ENCODE measurements at regions not wholly inside any gene's neighbourhood (a gene's known extent, or its start where the extent isn't known, plus 50 kb on each side); places are given as distances from the start of the nearest gene placed in this dataset.

- intact Hi-C loops (cut with DNase I; ENCODE audit: low total_unique reads) (no loop called here), in situ Hi-C loops (cut with MboI; ENCODE audit: low pct_ligation_motif_present in 1 of 4, low pct_unique_long_range_greater_than_20kb in 1 of 4, low sequenced_read_pairs in 3 of 4) (loop anchor here in 2 of 4 donors (25.0 kb wide), 1 partner anchor 190 kb away; no protein-coding TSS in a partner anchor)
- no peaks in the 10 kb centered on the region for H3K36me3 ChIP-seq
- no peak overlapping the region for H3K4me3 ChIP-seq
- H3K9me3 ChIP-seq, result no peaks in the 10 kb centered on the region
- WGBS, 2 donors (ENCODE audit: low coverage in 1 of 2), result 83 to 92% methylated on average over 5 to 6 of the region's 6 CpGs
- TF ChIP-seq POLR2AphosphoS5 (IDR thresholded peaks at IDR 0.05), result no peak
- no peak for TF ChIP-seq POLR2A (IDR thresholded peaks at IDR 0.05)
- TF ChIP-seq EP300 (IDR thresholded peaks at IDR 0.05; ENCODE audit: low read depth), result no peak
- no peak for TF ChIP-seq CTCF (IDR thresholded peaks at IDR 0.05)
- H3K27ac ChIP-seq, result no peak overlapping the region
- H3K4me1 ChIP-seq, result peaks cover 0 to 12% (median 8%) of the 10 kb centered on the region in 4 donors
- H3K27me3 ChIP-seq, result no peaks in the 10 kb centered on the region
- DNase-seq, result no peak
Measured at GRCh38 chr1:204752688-204753040, 67.1 kb upstream of the LRRN2 start.

- Histone ChIP-seq H3K9me3 (no peaks in the 10 kb centered on the region), H3K27me3 (no peaks in the 10 kb centered on the region), H3K27ac (no peak overlapping the region), H3K4me1 (peaks cover 0 to 12% (median 8%) of the 10 kb centered on the region in 4 donors), H3K4me3 (no peak overlapping the region), H3K36me3 (no peaks in the 10 kb centered on the region)
- TF ChIP-seq POLR2AphosphoS5 (IDR thresholded peaks at IDR 0.05), result no peak
- TF ChIP-seq EP300 (IDR thresholded peaks at IDR 0.05; ENCODE audit: low read depth), result no peak
- TF ChIP-seq POLR2A (IDR thresholded peaks at IDR 0.05), result no peak
- TF ChIP-seq CTCF (IDR thresholded peaks at IDR 0.05), result no peak
- 78 to 100% methylated on average over 1 to 6 of the region's 6 CpGs for WGBS, 2 donors (ENCODE audit: low coverage in 1 of 2)
- DNase-seq, result no peak
- intact Hi-C loops (cut with DNase I; ENCODE audit: low total_unique reads), result loop anchor here (1.0 kb wide), 1 partner anchor 16 kb away; no protein-coding TSS in a partner anchor
- in situ Hi-C loops (cut with MboI; ENCODE audit: low pct_ligation_motif_present in 1 of 4, low pct_unique_long_range_greater_than_20kb in 1 of 4, low sequenced_read_pairs in 3 of 4), result loop anchor here in 2 of 4 donors (25.0 kb wide), 1 partner anchor 193 kb away; no protein-coding TSS in a partner anchor
Measured at GRCh38 chr1:204754821-204755220, 69.3 kb upstream of the LRRN2 start.

- no peak for DNase-seq
- Histone ChIP-seq H3K36me3 (no peaks in the 10 kb centered on the region), H3K27me3 (no peaks in the 10 kb centered on the region), H3K27ac (no peak overlapping the region), H3K9me3 (no peaks in the 10 kb centered on the region), H3K4me1 (peaks cover 0 to 10% (median 6%) of the 10 kb centered on the region in 4 donors), H3K4me3 (no peak overlapping the region)
- in situ Hi-C loops (cut with MboI; ENCODE audit: low pct_ligation_motif_present in 1 of 4, low pct_unique_long_range_greater_than_20kb in 1 of 4, low sequenced_read_pairs in 3 of 4), result loop anchor here in 2 of 4 donors (25.0 kb wide), 1 partner anchor 194 kb away; no protein-coding TSS in a partner anchor
- 80 to 99% methylated on average over 2 to 7 of the region's 7 CpGs for WGBS, 2 donors (ENCODE audit: low coverage in 1 of 2)
- no peak for TF ChIP-seq POLR2A (IDR thresholded peaks at IDR 0.05)
- TF ChIP-seq EP300 (IDR thresholded peaks at IDR 0.05; ENCODE audit: low read depth), result no peak
- intact Hi-C loops (cut with DNase I; ENCODE audit: low total_unique reads), result no loop called here
Measured at GRCh38 chr1:204756349-204756748, 70.8 kb upstream of the LRRN2 start.

GRCh38 chr1:204756811-204757210, 71.3 kb upstream of the LRRN2 start:
- no peak for TF ChIP-seq POLR2AphosphoS5 (IDR thresholded peaks at IDR 0.05)
- TF ChIP-seq POLR2A (IDR thresholded peaks at IDR 0.05), result no peak
- TF ChIP-seq EP300 (IDR thresholded peaks at IDR 0.05; ENCODE audit: low read depth), result no peak
- no peak for TF ChIP-seq CTCF (IDR thresholded peaks at IDR 0.05)
- intact Hi-C loops (cut with DNase I; ENCODE audit: low total_unique reads) (no loop called here), in situ Hi-C loops (cut with MboI; ENCODE audit: low pct_ligation_motif_present in 1 of 4, low pct_unique_long_range_greater_than_20kb in 1 of 4, low sequenced_read_pairs in 3 of 4) (loop anchor here in 2 of 4 donors (25.0 kb wide), 1 partner anchor 195 kb away; no protein-coding TSS in a partner anchor)
- Histone ChIP-seq H3K9me3 (no peaks in the 10 kb centered on the region), H3K4me1 (peaks cover 0 to 5% (median 1%) of the 10 kb centered on the region in 4 donors), H3K4me3 (no peak overlapping the region), H3K27ac (no peak overlapping the region), H3K27me3 (no peaks in the 10 kb centered on the region), H3K36me3 (no peaks in the 10 kb centered on the region)
- no peak for DNase-seq
- 14 to 56% methylated on average over 1 of the region's 1 CpG for WGBS, 2 donors (ENCODE audit: low coverage in 1 of 2)

GRCh38 chr1:204758601-204759000, 73.1 kb upstream of the LRRN2 start:
- no peak for DNase-seq
- TF ChIP-seq POLR2A (IDR thresholded peaks at IDR 0.05) (no peak), EP300 (IDR thresholded peaks at IDR 0.05; ENCODE audit: low read depth) (no peak), CTCF (IDR thresholded peaks at IDR 0.05) (no peak), POLR2AphosphoS5 (IDR thresholded peaks at IDR 0.05) (no peak)
- H3K9me3 ChIP-seq, result no peaks in the 10 kb centered on the region
- intact Hi-C loops (cut with DNase I; ENCODE audit: low total_unique reads), result no loop called here
- no peaks in the 10 kb centered on the region for H3K36me3 ChIP-seq
- no peak overlapping the region for H3K4me3 ChIP-seq
- in situ Hi-C loops (cut with MboI; ENCODE audit: low pct_ligation_motif_present in 1 of 4, low pct_unique_long_range_greater_than_20kb in 1 of 4, low sequenced_read_pairs in 3 of 4), result loop anchor here in 2 of 4 donors (25.0 kb wide), 1 partner anchor 196 kb away; no protein-coding TSS in a partner anchor
- peaks cover 0 to 4% (median 0%) of the 10 kb centered on the region in 4 donors for H3K4me1 ChIP-seq
- H3K27me3 ChIP-seq, result no peaks in the 10 kb centered on the region
- H3K27ac ChIP-seq, result no peak overlapping the region
- 69 to 100% methylated on average over 1 to 2 of the region's 2 CpGs for WGBS, 2 donors (ENCODE audit: low coverage in 1 of 2)
